NCI-H1105 treated with DMSO at 0.1 percent for 48 hours (cell line): ENCODE measurements at regions not wholly inside any gene's neighbourhood (a gene's known extent, or its start where the extent isn't known, plus 50 kb on each side); places are given as distances from the start of the nearest gene placed in this dataset.
"Not testable (repeated sequence)": the region's sequence is repeated elsewhere in the genome, so short reads cannot be mapped to it uniquely, and the experiment has no call there.

Experiments
- DNase-seq: peaks from one replicate; lab custom pipeline; 2025; lab: John Stamatoyannopoulos, UW

DNA sequence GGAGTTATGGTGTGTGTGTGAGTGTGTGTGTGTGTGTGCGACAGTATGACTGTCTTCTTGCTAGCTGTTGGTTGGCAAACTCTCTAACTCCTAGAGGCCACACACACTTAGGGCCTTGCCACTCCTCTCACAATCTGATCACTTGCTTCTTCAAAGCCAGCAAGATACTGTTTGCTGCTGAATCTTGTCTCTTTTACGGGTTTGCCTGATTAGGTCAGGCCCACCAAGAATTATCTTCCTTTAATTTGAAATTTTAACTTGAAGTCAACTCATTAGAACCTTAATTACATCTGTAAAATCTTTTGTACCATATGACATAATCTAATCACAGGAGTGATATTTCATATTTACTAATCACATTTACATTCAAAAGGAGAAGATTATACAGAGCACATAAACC, 359.2 kb upstream of the SGCG start:
- no peak for DNase-seq

GRCh38 chr13:22825186-22825585, 355.6 kb upstream of the SGCG start:
- DNase-seq, result no peak

DNA sequence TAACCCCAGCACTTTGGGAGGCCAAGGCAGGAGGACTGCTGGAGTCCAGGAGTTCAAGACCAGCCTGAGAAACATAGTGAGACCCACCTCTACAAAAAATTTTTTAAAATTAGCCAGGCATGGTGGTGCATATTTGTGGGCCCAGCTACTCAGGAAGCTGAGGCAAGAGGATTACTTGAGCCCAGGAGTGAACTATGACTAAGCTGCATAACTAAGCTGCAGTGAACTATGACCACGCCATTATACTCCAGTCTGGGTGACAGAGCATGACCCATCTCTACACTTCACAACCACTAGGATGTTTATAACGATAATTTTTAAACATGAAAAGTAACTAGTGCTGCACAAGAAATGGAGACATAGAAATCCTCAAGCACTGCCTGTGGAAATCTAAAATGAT, 352.7 kb upstream of the SGCG start:
- no peak for DNase-seq

GRCh38 chr13:22836475-22836874, 344.3 kb upstream of the SGCG start:
- no peak for DNase-seq

DNA sequence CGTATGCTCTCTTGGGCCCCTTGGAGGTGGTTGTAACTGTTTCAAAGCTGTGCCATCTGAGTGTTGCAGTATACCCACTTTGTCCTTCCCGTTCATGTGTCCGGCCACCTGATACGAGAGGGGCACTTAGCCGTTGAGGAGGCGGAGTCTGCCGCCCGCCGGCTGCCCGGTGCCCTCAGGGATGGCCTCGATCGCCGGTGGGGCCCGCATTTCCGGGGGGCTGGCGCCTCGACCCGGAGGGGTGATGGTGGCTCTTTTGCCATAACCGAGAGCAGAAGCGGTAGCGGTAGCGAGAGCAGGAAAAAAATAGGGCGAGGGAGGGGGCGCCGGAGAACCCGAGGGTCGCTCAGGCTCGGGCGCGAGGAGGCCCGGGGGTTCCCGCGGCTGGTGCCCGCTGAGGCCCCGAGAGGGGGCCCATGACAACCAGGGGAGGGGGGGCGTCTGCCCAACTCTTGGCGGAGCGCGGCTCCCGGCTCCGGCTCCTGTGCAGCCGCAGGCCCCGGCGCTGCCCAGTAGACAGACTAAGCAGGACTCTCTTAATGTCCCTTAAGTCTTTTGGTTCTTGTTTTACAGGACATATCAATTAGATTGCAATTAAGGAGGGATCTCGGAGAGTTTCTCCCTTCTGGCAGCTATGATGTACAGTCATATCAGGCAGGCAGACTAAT, 342.7 kb upstream of the SGCG start:
- peak; percentile 11 for DNase-seq

DNA sequence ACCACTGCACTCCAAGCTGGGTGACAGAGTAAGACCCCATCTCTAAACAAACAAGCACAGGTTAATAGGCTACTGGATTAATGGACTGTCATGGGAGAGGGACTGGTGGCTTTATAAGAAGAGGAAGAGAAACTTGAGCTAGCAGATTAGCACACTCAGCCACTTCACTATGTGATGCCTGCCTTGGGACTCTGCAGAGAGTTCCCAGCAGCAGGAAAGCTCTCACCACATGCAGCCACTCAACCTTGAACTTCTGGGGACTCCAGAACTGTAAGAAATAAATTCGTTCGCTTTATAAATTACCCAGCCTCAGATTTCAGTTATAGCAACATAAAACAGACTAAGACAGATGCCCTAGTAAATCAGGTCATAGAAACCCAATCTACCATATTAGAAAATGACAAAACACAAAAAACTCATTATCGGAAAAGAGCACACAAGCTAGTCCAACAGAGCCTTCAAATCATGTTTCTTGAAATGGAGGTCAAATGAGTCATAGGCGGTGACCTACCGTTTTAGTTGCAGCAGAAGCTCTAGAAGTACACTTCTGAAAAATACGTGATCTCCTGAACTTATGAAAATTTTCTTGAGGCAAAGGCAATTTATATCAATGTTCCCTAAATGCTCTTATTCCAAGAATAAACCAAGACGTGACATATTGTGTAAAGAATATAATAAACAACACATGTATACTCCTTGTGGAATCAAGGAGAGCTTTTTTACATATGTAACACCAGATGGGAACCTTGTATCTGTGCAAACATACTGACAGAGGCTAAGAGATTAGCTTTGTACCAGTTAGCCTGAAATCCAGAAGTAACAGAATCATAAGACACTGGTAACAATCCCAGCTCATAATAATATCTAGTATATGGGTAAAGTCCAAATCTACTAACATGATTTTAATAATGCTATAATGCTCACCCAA, 340.9 kb upstream of the SGCG start:
- DNase-seq, result no peak

DNA sequence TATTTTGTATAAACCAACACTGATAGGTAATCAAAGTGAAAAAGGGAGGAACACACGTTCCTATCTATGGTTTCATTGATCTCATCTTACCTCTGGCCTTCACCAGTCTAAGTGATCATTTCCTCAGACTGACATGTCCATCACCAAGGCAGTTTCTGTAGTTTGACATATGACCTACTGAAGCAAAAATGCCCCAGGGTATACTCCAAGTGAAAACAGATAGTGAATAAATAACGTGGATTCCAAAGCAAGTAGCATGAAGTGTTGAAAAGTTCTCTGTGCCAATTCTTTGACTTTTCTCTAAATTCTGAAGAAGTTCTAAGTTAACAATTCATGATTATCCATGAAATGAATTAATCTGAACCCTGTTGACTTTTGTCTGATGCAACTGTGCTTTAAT, 334.2 kb upstream of the SGCG start:
- no peak for DNase-seq

GRCh38 chr13:22848539-22849052, 332.2 kb upstream of the SGCG start:
- DNase-seq, result no peak

- no peak for DNase-seq
Observed at GRCh38 chr13:22855926-22856325, 324.9 kb upstream of the SGCG start.

- DNase-seq, result not testable (repeated sequence)
Observed at GRCh38 chr13:22858980-22859379, 321.8 kb upstream of the SGCG start.

DNA sequence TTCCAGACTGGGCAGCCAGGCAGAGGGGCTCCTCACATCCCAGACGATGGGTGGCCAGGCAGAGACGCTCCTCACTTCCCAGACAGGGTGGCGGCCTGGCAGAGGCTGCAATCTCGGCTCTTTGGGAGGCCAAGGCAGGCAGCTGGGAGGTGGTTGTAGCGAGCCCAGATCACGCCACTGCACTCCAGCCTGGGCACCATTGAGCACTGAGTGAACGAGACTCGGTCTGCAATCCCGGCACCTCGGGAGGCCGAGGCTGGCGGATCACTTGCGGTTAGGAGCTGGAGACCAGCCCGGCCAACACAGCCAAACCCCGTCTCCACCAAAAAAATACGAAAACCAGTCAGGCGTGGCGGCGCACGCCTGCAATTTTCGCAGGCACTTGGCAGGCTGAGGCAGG, 321.4 kb upstream of the SGCG start:
- DNase-seq, result not testable (repeated sequence)

- DNase-seq, result no peak
Observed at GRCh38 chr13:22861958-22862466, 318.8 kb upstream of the SGCG start.

- no peak for DNase-seq
Observed at GRCh38 chr13:22862478-22862877, 318.3 kb upstream of the SGCG start.

GRCh38 chr13:22866221-22866620, 314.6 kb upstream of the SGCG start:
- no peak for DNase-seq

DNA sequence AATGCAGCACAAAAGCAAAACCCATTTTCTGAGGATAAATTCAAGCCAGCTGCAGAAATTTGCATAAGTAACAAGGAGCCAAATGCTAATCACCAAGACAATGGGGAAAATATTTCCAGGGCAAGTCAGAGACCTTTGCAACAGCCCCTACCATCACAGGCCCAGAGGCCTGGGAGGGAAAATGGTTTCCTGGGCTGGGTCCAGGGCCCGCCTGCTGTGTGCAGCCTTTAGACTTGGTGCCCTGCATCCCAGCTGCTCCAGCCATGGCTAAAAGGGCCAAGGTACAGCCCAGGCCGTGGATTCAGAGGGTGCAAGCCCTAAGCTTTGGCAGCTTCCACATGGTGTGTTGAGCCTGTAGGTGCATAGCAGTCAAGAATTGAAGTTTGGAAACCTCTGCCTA, 309.5 kb upstream of the SGCG start:
- DNase-seq, result no peak

GRCh38 chr13:22874839-22875238, 305.9 kb upstream of the SGCG start:
- no peak for DNase-seq

DNA sequence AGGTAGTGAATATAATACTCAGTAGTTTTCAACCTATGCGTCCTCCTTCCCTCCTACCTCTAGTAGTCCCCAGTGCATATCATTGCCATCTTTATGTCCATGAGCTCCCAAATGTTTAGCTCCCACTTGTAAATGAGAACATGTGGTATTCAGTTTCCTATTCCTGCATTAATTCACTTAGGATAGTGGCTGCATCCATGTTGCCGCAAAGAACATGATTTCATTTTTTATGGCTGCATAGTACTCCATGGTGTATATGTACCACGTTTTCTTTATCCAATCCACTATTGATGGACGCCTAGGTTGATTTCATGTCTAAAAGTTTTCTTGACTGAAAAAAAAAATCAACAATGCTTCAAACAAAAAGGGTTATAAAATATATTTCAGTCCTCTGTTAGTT, 303.4 kb upstream of the SGCG start:
- no peak for DNase-seq

GRCh38 chr13:22880741-22881720, 299.7 kb upstream of the SGCG start:
- no peak for DNase-seq

DNA sequence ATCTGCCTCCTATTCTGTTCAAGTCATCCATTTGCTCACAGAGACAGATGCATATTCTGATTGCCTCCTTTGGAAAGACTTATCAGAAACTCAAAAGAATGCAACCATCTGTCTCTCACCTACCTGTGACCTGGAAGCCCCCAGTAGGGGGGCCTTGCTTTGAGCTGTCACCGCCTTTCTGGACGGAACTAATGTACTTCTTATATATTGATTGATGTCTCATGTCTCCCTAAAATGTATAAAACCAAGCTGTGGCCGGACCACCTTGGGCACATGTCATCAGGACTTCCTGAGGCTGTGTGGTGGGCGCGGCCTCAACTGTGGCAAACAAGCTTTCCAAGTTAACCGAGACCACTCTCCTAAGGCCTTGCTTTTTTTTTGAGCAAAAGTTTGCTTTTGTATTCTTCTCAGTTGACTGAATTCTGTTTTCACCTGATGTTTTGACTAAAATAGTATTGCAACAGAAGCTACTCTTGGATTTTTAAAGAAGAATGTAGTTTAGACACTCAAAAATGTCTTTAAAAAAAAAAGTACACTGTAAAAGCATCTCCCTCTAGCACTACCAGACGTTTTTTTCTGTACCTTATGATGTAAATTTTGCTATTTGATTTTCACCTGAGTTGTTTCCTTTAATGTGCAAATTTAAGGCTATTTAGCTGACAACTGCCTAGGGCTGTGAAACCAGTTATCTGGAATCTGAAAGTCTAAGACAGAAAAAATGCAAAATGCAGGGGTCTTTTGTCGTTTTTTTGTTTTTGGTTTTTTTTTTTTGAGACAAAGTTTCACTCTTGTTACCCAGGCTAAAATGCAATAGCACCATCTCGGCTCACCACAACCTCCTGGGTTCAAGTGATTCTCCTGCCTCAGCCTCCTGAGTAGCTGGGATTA, 298.8 kb upstream of the SGCG start:
- not testable (repeated sequence) for DNase-seq

- DNase-seq, result no peak
Observed at GRCh38 chr13:22883262-22883840, 297.4 kb upstream of the SGCG start.
